Mammary epithelial cell (primary cell): ENCODE measurements at regions not wholly inside any gene's neighbourhood (a gene's known extent, or its start where the extent isn't known, plus 50 kb on each side); places are given as distances from the start of the nearest gene placed in this dataset.

Experiments
- EZH2 ChIP-seq: IDR thresholded peaks from 2 replicates; pipeline ENCODE4 v1.6.1; 2012; ENCODE audit warnings: low read length, inconsistent platforms, borderline replicate concordance
- TF ChIP-seq, protein P1 (sequence below), 2 donors: IDR thresholded peaks in 1 of 2; conservative IDR thresholded peaks in 1 of 2; 2 replicates each; pipeline ENCODE4 v1.5.1; 2011 to 2012; ENCODE audit warnings: inconsistent platforms in 2 of 2, low read length in 2 of 2, mild to moderate bottlenecking in 2 of 2, control low read depth in 1 of 2, low read depth in 1 of 2; ENCODE audit not compliant: insufficient read depth in 1 of 2; ENCODE audit errors: extremely low read depth in 1 of 2

- TF ChIP-seq, protein P1, sequence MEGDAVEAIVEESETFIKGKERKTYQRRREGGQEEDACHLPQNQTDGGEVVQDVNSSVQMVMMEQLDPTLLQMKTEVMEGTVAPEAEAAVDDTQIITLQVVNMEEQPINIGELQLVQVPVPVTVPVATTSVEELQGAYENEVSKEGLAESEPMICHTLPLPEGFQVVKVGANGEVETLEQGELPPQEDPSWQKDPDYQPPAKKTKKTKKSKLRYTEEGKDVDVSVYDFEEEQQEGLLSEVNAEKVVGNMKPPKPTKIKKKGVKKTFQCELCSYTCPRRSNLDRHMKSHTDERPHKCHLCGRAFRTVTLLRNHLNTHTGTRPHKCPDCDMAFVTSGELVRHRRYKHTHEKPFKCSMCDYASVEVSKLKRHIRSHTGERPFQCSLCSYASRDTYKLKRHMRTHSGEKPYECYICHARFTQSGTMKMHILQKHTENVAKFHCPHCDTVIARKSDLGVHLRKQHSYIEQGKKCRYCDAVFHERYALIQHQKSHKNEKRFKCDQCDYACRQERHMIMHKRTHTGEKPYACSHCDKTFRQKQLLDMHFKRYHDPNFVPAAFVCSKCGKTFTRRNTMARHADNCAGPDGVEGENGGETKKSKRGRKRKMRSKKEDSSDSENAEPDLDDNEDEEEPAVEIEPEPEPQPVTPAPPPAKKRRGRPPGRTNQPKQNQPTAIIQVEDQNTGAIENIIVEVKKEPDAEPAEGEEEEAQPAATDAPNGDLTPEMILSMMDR (conservative IDR thresholded peaks at IDR 0.05 in 1 of 2, IDR thresholded peaks at IDR 0.05 in 1 of 2; ENCODE audit: extremely low read depth in 1 of 2, insufficient read depth in 1 of 2, low read depth in 1 of 2, low read length in 2 of 2), result no peak
- no peak for TF ChIP-seq EZH2
Observed at GRCh38 chr4:64705989-64706388, 296.7 kb upstream of the TECRL start.
